Esophagus muscularis mucosa (tissue), 4 donors: ENCODE measurements at regions not wholly inside any gene's neighbourhood (a gene's known extent, or its start where the extent isn't known, plus 50 kb on each side); places are given as distances from the start of the nearest gene placed in this dataset.

Experiments used
- DNase-seq: peaks from one replicate; pipeline ENCODE4 v3.0.0-alpha.2; 2017; ENCODE audit errors: extremely low spot score
- H3K27ac ChIP-seq, 4 donors: fragments of 200-600 bp; sonication (generic); replicated peaks in 1 of 4; 1 replicate in 3 of 4; 2 replicates in 1 of 4; pipeline ENCODE4 v1.5.1; 2016 to 2019; ENCODE audit warnings: mild to moderate bottlenecking in 1 of 4
- H3K27me3 ChIP-seq, 4 donors: fragments of 200-600 bp; sonication (generic); one replicate each; pipeline versions ENCODE4 v1.5.1 to v1.6.0; 2016 to 2019
- H3K36me3 ChIP-seq, 4 donors: fragments of 200-600 bp; sonication (generic); one replicate each; pipeline ENCODE4 v1.5.1; 2016 to 2019
- H3K4me1 ChIP-seq, 4 donors: fragments of 200-600 bp; sonication (generic); one replicate each; pipeline ENCODE4 v1.5.1; 2016 to 2019
- H3K4me3 ChIP-seq, 4 donors: fragments of 200-600 bp; sonication (generic); 1 replicate in 2 of 4; 2 replicates in 2 of 4; pipeline ENCODE4 v1.5.1; 2016 to 2019; ENCODE audit warnings: mild to moderate bottlenecking in 4 of 4, moderate library complexity in 1 of 4
- H3K9me3 ChIP-seq, 4 donors: fragments of 200-600 bp; sonication (generic); 1 replicate in 3 of 4; 2 replicates in 1 of 4; pipeline ENCODE4 v1.5.1; 2016 to 2019
- EP300 ChIP-seq: sonication (generic); formaldehyde crosslinking; IDR thresholded peaks from one replicate; pipeline ENCODE4 v1.6.1; 2017; ENCODE audit warnings: antibody characterized with exemption
- POLR2A ChIP-seq: fragments of 450-650 bp; IDR thresholded peaks from one replicate; pipeline ENCODE4 v1.6.1; 2017; ENCODE audit warnings: antibody characterized with exemption, moderate library complexity, mild to moderate bottlenecking, low read depth
- POLR2AphosphoS5 ChIP-seq, 2 donors: sonication (generic); formaldehyde crosslinking; IDR thresholded peaks; one replicate each; pipeline ENCODE4 v1.6.1; 2017; ENCODE audit warnings: antibody characterized with exemption in 2 of 2
- WGBS: methylation state at CpG from one replicate; pipeline ENCODE4 v1.1.5; 2018; 5-methylcytosine and 5-hydroxymethylcytosine counted together
- intact Hi-C: fragments of 100-400 bp; cut with DNase I; formaldehyde crosslinking; loops from one replicate; pipeline ENCODE4 v1.15.1; 2023
- TF ChIP-seq, protein P1 (sequence below), 3 experiments: fragments of 200-600 bp in 2 of 3; fragments of 450-650 bp in 1 of 3; sonication (generic) in 2 of 3; IDR thresholded peaks; one replicate each; pipeline ENCODE4 v1.5.1; 2017 to 2019; ENCODE audit warnings: antibody characterized with exemption in 3 of 3, mild to moderate bottlenecking in 2 of 3, moderate library complexity in 1 of 3

DNA sequence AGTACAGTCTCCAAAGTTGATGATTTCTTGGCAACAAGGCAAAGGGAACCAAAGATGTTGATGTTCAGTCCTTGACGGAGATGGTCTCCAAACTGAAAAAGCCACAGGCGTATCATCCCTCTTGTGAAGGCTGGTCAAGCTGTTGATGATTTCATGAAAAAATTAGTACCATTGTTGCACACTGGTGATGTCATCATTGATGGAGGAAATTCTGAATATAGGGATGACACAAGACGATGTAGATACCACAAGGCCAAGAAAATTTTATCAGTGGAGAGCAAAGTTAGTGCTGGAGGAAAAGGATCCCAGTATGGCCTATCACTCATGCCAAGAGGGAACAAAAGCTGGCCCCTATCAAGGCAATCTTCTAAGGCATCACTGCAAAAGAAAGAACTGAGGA, 88.7 kb upstream of the KRR1 start:
- intact Hi-C loops: no loop called here
- H3K27ac ChIP-seq: no peak overlapping the region
- 98% methylated on average over 3 of the region's 3 CpGs for WGBS
- H3K4me1 ChIP-seq: no peaks in the 10 kb centered on the region
- no peaks in the 10 kb centered on the region for H3K27me3 ChIP-seq
- TF ChIP-seq EP300: no peak
- TF ChIP-seq, protein P1, sequence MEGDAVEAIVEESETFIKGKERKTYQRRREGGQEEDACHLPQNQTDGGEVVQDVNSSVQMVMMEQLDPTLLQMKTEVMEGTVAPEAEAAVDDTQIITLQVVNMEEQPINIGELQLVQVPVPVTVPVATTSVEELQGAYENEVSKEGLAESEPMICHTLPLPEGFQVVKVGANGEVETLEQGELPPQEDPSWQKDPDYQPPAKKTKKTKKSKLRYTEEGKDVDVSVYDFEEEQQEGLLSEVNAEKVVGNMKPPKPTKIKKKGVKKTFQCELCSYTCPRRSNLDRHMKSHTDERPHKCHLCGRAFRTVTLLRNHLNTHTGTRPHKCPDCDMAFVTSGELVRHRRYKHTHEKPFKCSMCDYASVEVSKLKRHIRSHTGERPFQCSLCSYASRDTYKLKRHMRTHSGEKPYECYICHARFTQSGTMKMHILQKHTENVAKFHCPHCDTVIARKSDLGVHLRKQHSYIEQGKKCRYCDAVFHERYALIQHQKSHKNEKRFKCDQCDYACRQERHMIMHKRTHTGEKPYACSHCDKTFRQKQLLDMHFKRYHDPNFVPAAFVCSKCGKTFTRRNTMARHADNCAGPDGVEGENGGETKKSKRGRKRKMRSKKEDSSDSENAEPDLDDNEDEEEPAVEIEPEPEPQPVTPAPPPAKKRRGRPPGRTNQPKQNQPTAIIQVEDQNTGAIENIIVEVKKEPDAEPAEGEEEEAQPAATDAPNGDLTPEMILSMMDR (IDR thresholded peaks at IDR 0.05): no peak
- TF ChIP-seq POLR2A: no peak
- no peak for TF ChIP-seq POLR2AphosphoS5 (IDR thresholded peaks at IDR 0.05)
- no peaks in the 10 kb centered on the region for H3K36me3 ChIP-seq
- no peak overlapping the region for H3K4me3 ChIP-seq
- H3K9me3 ChIP-seq: no peaks in the 10 kb centered on the region
- DNase-seq: no peak

DNA sequence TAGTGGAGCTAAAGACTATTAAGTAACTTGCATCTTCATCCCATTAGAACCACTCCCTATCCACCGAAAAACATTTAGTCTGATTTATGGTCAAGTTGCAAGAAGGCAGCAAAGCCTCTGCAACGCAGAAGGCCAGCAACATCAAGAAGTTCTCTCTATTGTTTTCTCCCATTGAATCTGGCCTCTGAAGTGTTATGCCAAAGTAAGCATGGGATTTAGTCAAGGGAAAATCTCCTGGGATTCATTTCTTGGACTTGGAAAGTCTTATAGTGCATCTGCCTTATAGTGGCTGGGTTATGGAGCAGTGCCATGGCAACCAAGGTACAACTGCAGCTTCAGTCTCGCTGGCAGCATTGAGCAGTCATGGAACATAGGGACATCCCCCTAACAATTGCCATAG, 87.7 kb upstream of the KRR1 start:
- Histone ChIP-seq H3K27me3 (no peaks in the 10 kb centered on the region), H3K4me3 (no peak overlapping the region), H3K4me1 (no peaks in the 10 kb centered on the region), H3K9me3 (no peaks in the 10 kb centered on the region), H3K27ac (no peak overlapping the region), H3K36me3 (no peaks in the 10 kb centered on the region)
- TF ChIP-seq POLR2A: no peak
- TF ChIP-seq POLR2AphosphoS5 (IDR thresholded peaks at IDR 0.05): no peak
- TF ChIP-seq, protein P1 (IDR thresholded peaks at IDR 0.05): no peak
- TF ChIP-seq EP300: no peak
- DNase-seq: no peak
- intact Hi-C loops: no loop called here
- 78% methylated on average over 3 of the region's 3 CpGs for WGBS

DNA sequence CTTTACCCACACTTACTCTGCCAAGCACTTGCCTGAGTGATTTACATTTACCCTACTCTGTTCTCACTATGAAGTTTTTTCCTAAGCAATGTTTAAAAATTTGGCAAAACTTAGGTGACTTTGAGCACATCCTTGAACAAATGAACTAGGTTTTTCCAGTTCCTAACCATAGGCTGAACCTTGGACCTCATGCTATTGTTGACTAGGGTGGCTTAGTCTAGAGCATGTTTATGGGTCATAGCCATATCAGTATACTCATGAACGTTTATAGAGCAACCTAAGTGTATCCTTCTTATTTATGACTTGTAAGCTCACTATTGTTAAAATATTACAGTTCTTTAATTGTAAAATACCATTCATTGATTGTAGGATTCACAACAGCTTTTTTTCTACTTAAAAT, 85.0 kb upstream of the KRR1 start:
- 83% methylated on average over 1 of the region's 1 CpG for WGBS
- no peaks in the 10 kb centered on the region for H3K36me3 ChIP-seq
- DNase-seq: no peak
- H3K27ac ChIP-seq: no peak overlapping the region
- intact Hi-C loops: no loop called here
- TF ChIP-seq POLR2A: no peak
- TF ChIP-seq, protein P1 (IDR thresholded peaks at IDR 0.05): no peak
- H3K27me3 ChIP-seq: no peaks in the 10 kb centered on the region
- no peaks in the 10 kb centered on the region for H3K9me3 ChIP-seq
- H3K4me1 ChIP-seq: no peaks in the 10 kb centered on the region
- H3K4me3 ChIP-seq: no peak overlapping the region

DNA sequence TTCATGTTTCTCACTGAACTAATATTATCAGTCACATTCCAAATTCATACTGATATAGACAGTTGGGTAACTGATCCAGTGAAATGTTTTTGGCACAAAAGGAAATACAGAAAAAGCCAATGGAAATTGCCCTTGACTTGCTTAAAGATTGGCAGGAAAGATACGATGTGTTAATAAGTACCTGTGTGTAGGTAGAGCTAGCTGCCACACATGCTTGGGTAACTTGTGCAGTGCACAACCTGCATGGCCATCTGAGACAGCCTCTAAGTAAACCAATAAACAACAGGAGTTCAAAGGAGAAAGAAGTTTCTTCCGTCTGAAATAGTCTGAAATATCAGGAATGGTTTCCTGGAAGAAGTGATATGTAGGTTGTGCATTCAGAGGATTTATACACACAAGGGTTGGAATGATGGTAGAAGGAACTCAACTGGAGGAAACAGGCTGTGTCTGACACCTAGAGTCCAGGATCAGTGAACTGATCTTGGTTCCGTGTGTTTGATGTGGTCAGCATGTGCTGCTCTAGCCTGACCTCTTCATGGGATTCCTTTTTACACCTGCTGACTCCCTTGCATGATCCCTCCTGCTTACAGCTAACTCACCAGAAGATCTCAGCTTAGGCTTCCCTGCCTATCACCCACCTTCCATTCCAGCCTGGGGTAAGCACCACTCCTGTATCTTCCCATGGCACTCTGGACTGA, 81.4 kb upstream of the KRR1 start:
- no peak for DNase-seq
- H3K27ac ChIP-seq: no peak overlapping the region
- intact Hi-C loops: no loop called here
- H3K4me3 ChIP-seq: no peak overlapping the region
- 95% methylated on average over 3 of the region's 3 CpGs for WGBS
- H3K9me3 ChIP-seq: no peaks in the 10 kb centered on the region
- TF ChIP-seq EP300: no peak
- TF ChIP-seq, protein P1 (IDR thresholded peaks at IDR 0.05): no peak
- TF ChIP-seq POLR2AphosphoS5 (IDR thresholded peaks at IDR 0.05): no peak
- no peak for TF ChIP-seq POLR2A
- H3K4me1 ChIP-seq: no peaks in the 10 kb centered on the region
- H3K27me3 ChIP-seq: no peaks in the 10 kb centered on the region
- no peaks in the 10 kb centered on the region for H3K36me3 ChIP-seq

DNA sequence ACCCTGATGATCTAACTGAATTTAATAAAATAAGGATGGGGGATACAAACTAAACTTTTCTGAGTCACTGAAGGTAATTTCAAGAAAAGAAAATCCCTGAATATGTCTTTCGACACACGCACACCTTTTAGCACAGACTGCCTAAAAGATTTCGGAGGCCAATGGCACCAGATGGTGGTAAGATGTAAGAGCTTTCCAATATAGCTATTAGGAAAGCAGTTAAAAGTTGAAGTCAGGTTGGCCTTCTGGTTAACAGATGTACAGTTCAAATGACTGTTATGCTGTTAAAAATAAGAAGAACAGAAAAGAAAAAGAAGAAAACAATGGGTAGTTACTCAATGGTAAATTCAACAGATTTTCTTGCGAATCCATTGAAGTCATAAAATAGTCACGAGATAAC, 80.7 kb upstream of the KRR1 start:
- H3K9me3 ChIP-seq: no peaks in the 10 kb centered on the region
- H3K4me3 ChIP-seq: no peak overlapping the region
- TF ChIP-seq POLR2AphosphoS5 (IDR thresholded peaks at IDR 0.05) (no peak), POLR2A (no peak)
- DNase-seq: no peak
- no peaks in the 10 kb centered on the region for H3K36me3 ChIP-seq
- no peak overlapping the region for H3K27ac ChIP-seq
- no peaks in the 10 kb centered on the region for H3K4me1 ChIP-seq
- intact Hi-C loops: no loop called here
- 94% methylated on average over 5 of the region's 5 CpGs for WGBS
- H3K27me3 ChIP-seq: no peaks in the 10 kb centered on the region
